ENCODE measurements at regions not wholly inside any gene's neighbourhood (a gene's known extent, or its start where the extent isn't known, plus 50 kb on each side); places are given as distances from the start of the nearest gene placed in this dataset.

GRCh38 chr14:101096551-101096950, 193.0 kb upstream of the RTL1 start:
- no peak for TF ChIP-seq CTCF (IDR thresholded peaks at IDR 0.05; ENCODE audit: insufficient read depth, low read depth, low read length)
- no peak overlapping the region for H3K4me3 ChIP-seq (ENCODE audit: low read depth, low read length)
- DNase-seq (ENCODE audit: low read depth): no peak

GRCh38 chr14:101097109-101097793, 193.7 kb upstream of the RTL1 start:
- no peak overlapping the region for H3K4me3 ChIP-seq (ENCODE audit: low read depth, low read length)
- TF ChIP-seq CTCF (IDR thresholded peaks at IDR 0.05; ENCODE audit: insufficient read depth, low read depth, low read length): no peak
- no peak for DNase-seq (ENCODE audit: low read depth)

GRCh38 chr14:101098177-101098576, 194.7 kb upstream of the RTL1 start:
- TF ChIP-seq CTCF (IDR thresholded peaks at IDR 0.05; ENCODE audit: insufficient read depth, low read depth, low read length): no peak
- H3K4me3 ChIP-seq (ENCODE audit: low read depth, low read length): no peak overlapping the region
- no peak for DNase-seq (ENCODE audit: low read depth)

- TF ChIP-seq CTCF (IDR thresholded peaks at IDR 0.05; ENCODE audit: insufficient read depth, low read depth, low read length): no peak
- DNase-seq (ENCODE audit: low read depth): no peak
- H3K4me3 ChIP-seq (ENCODE audit: low read depth, low read length): no peak overlapping the region
Measured at GRCh38 chr14:101098641-101099040, 195.1 kb upstream of the RTL1 start.

- no peak for TF ChIP-seq CTCF (IDR thresholded peaks at IDR 0.05; ENCODE audit: insufficient read depth, low read depth, low read length)
- H3K4me3 ChIP-seq (ENCODE audit: low read depth, low read length): no peak overlapping the region
- DNase-seq (ENCODE audit: low read depth): no peak
Measured at GRCh38 chr14:101101456-101102056, 198.0 kb upstream of the RTL1 start.

GRCh38 chr14:101102875-101103274, 199.4 kb upstream of the RTL1 start:
- TF ChIP-seq CTCF (IDR thresholded peaks at IDR 0.05; ENCODE audit: insufficient read depth, low read depth, low read length): no peak
- DNase-seq (ENCODE audit: low read depth): no peak
- H3K4me3 ChIP-seq (ENCODE audit: low read depth, low read length): no peak overlapping the region
